OCI-LY1 (cell line): ENCODE measurements at regions not wholly inside any gene's neighbourhood (a gene's known extent, or its start where the extent isn't known, plus 50 kb on each side); places are given as distances from the start of the nearest gene placed in this dataset.

Source experiments
- EZH2 ChIP-seq: fragments of 200-600 bp; sonication (generic), shearing (Covaris generic); IDR thresholded peaks from 2 replicates; pipeline ENCODE4 v1.8.0; 2017; ENCODE audit warnings: borderline replicate concordance, mixed run types, mild to moderate bottlenecking, antibody characterized with exemption, low read length, moderate library complexity, mixed read lengths
- TF ChIP-seq, protein P1 (sequence below): fragments of 200-600 bp; sonication (generic), shearing (Covaris generic); IDR thresholded peaks from 2 replicates; pipeline ENCODE4 v1.5.1; 2017; ENCODE audit warnings: mild to moderate bottlenecking, antibody characterized with exemption, low read length, moderate library complexity, mixed read lengths

DNA sequence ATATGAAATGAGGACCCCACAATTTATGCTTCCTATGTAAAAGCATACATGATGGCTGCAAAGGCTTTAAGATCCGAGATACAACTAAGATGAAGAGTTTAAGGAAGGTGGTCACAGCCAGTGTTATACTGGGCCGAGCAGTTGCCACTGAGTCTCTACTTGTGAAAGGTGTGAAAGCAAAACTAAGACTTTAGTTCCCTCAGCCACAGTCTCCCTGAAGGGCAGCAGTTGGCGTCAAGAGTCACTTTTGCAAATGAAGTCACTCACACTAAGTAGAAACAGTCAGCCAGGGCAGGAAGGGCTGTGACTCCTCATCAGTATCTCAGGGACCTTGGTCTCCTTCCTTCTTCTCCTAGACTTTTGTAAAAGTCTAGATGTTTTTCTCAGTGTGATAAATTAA lies 191.6 kb upstream of the MCHR2 start:
- TF ChIP-seq, protein P1, sequence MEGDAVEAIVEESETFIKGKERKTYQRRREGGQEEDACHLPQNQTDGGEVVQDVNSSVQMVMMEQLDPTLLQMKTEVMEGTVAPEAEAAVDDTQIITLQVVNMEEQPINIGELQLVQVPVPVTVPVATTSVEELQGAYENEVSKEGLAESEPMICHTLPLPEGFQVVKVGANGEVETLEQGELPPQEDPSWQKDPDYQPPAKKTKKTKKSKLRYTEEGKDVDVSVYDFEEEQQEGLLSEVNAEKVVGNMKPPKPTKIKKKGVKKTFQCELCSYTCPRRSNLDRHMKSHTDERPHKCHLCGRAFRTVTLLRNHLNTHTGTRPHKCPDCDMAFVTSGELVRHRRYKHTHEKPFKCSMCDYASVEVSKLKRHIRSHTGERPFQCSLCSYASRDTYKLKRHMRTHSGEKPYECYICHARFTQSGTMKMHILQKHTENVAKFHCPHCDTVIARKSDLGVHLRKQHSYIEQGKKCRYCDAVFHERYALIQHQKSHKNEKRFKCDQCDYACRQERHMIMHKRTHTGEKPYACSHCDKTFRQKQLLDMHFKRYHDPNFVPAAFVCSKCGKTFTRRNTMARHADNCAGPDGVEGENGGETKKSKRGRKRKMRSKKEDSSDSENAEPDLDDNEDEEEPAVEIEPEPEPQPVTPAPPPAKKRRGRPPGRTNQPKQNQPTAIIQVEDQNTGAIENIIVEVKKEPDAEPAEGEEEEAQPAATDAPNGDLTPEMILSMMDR: no peak
- TF ChIP-seq EZH2: no peak
